Lower lobe of right lung (tissue), 2 donors: ENCODE measurements at regions not wholly inside any gene's neighbourhood (a gene's known extent, or its start where the extent isn't known, plus 50 kb on each side); places are given as distances from the start of the nearest gene placed in this dataset.

ENCODE experiments used
- ATAC-seq, 2 donors: fragments of 200-7000 bp; cut with Tn5 transposase; one replicate each; pipeline ENCODE4 v1.9.1; 2020 to 2022; ENCODE audit warnings: mild to moderate bottlenecking in 2 of 2, moderate library complexity in 2 of 2
- DNase-seq: peaks from one replicate; pipeline ENCODE4 v3.0.0-alpha.2; 2020
- H3K27ac ChIP-seq: fragments of 200-600 bp; one replicate; pipeline ENCODE4 v1.8.0; 2022
- H3K27me3 ChIP-seq: fragments of 200-600 bp; one replicate; pipeline ENCODE4 v1.8.0; 2022; ENCODE audit warnings: low read depth
- H3K36me3 ChIP-seq: fragments of 200-600 bp; one replicate; pipeline ENCODE4 v1.8.0; 2022; ENCODE audit warnings: mild to moderate bottlenecking
- H3K4me1 ChIP-seq: fragments of 200-600 bp; one replicate; pipeline ENCODE4 v1.8.0; 2022
- H3K4me3 ChIP-seq: fragments of 200-600 bp; one replicate; pipeline ENCODE4 v1.8.0; 2022; ENCODE audit warnings: mild to moderate bottlenecking
- H3K9me3 ChIP-seq: fragments of 200-600 bp; one replicate; pipeline ENCODE4 v1.8.0; 2022
- intact Hi-C: fragments of 100-400 bp; cut with DNase I; formaldehyde crosslinking; loops from one replicate; pipeline ENCODE4 v1.11.0; 2022
- TF ChIP-seq, protein P1 (sequence below): fragments of 200-600 bp; IDR thresholded peaks from one replicate; pipeline ENCODE4 v1.8.0; 2022; ENCODE audit warnings: antibody characterized with exemption, mild to moderate bottlenecking
- donor health status: DM: no; HTN: yes; CAD: no; lungs with severe emphysema.

DNA sequence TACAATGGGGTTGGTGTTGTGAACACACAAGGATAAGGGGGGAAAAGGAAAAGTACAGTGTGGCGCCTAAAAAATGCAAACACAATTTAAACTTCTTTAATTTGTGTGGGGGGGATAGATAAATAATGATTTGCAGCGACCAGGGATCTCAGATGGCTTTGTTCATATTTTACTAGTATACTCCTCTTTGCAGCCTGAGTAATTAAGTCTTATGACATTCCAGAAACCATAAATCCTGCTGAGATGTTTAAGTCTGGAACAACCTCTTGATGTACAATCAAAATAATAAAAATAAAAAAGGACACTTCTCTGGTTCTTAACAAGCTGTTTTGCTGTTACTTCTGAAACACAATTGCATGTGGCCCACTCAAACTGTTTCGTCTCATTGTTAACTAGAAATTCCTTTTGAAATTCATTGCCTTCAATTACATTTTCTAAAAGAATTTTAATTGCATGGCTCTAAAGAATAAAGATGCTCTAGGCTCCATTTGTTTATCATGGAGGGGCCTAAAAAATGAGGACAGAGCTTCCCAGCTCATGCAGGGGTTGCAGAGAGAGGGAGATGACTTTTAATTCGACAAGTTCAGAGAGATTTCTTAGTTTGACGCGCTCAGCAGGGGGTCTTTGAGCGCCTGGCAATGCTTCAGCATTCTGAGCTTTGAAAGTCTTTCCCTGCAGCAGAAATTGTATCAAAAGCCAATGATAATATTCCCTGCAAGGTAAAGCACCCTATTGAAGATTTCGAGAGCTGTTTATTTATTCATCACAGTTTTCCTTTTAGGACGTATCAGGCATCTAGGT, 892.4 kb upstream of the TENM3 start:
- Histone ChIP-seq H3K9me3 (no peaks in the 10 kb centered on the region), H3K27ac (no peak overlapping the region), H3K4me3 (no peak overlapping the region), H3K27me3 (no peaks in the 10 kb centered on the region), H3K4me1 (no peaks in the 10 kb centered on the region), H3K36me3 (no peaks in the 10 kb centered on the region)
- no peak for DNase-seq
- TF ChIP-seq, protein P1, sequence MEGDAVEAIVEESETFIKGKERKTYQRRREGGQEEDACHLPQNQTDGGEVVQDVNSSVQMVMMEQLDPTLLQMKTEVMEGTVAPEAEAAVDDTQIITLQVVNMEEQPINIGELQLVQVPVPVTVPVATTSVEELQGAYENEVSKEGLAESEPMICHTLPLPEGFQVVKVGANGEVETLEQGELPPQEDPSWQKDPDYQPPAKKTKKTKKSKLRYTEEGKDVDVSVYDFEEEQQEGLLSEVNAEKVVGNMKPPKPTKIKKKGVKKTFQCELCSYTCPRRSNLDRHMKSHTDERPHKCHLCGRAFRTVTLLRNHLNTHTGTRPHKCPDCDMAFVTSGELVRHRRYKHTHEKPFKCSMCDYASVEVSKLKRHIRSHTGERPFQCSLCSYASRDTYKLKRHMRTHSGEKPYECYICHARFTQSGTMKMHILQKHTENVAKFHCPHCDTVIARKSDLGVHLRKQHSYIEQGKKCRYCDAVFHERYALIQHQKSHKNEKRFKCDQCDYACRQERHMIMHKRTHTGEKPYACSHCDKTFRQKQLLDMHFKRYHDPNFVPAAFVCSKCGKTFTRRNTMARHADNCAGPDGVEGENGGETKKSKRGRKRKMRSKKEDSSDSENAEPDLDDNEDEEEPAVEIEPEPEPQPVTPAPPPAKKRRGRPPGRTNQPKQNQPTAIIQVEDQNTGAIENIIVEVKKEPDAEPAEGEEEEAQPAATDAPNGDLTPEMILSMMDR = no peak
- ATAC-seq = no peak
- intact Hi-C loops = no loop called here

DNA sequence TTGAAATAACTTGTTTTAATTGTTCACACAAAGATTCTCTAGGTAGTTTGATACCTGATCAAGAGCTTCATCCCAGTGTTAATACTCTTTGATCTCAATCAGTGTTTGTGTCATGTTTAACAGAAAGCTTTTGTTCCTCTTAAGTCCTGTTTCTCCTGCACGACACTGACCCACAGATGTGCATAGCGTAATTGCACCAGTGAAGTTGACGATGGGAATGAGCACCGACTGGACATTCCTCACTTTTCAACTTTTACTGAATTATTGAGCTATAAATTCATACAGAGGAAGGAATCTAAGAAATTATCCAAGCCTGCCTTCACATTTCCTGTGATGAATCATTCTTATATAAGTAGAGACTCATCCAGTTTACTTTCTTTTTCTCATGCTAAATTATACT, 878.7 kb upstream of the TENM3 start:
- H3K9me3 ChIP-seq = no peaks in the 10 kb centered on the region
- TF ChIP-seq, protein P1 = no peak
- DNase-seq = no peak
- no peaks in the 10 kb centered on the region for H3K36me3 ChIP-seq
- no peak overlapping the region for H3K4me3 ChIP-seq
- H3K4me1 ChIP-seq = no peaks in the 10 kb centered on the region
- no peaks in the 10 kb centered on the region for H3K27me3 ChIP-seq
- ATAC-seq = no peak
- H3K27ac ChIP-seq = no peak overlapping the region
- intact Hi-C loops = no loop called here

DNA sequence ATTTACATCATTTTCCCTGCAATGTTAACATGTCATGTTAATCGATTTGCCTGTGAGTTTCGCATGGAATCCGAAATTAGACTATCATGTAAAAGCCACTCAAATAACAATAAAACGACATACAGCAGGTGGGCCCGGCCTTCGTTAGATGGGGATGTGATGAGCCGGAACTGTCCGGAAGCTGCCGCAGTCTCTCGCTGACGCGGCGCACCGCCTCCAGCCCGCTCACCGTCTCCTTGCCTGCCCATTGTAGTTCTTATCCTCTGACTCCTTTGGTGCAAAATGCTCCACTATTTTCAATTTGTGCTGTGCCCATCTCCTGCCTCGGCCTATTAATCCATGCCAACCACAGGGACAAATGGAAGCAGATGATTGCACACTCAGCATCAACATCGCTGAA, 877.5 kb upstream of the TENM3 start:
- Histone ChIP-seq H3K36me3 (no peaks in the 10 kb centered on the region), H3K27ac (no peak overlapping the region), H3K27me3 (no peaks in the 10 kb centered on the region), H3K9me3 (no peaks in the 10 kb centered on the region), H3K4me1 (no peaks in the 10 kb centered on the region), H3K4me3 (no peak overlapping the region)
- no peak for ATAC-seq
- TF ChIP-seq, protein P1 = no peak
- intact Hi-C loops = no loop called here
- no peak for DNase-seq

DNA sequence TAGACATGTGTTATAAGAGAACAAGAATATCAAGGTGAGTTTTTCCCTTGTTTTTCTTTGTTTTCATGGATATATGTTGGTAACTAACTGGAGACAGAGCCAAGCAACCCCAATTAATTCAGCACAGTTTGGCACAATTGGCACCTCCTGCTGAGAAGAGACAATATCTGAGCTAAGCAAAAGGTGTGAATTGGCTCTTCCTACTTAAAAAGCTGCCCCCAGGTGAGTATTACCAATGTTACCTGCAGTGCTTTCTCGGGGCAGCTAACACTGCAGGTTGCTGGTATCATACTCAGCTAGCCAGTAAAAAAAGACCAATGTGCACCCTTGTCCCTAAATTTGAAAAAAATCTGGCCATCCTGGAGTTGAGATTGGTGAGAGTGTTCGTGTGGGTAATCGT, 871.2 kb upstream of the TENM3 start:
- TF ChIP-seq, protein P1 = no peak
- Histone ChIP-seq H3K4me1 (no peaks in the 10 kb centered on the region), H3K4me3 (no peak overlapping the region), H3K36me3 (no peaks in the 10 kb centered on the region), H3K27me3 (no peaks in the 10 kb centered on the region), H3K27ac (no peak overlapping the region), H3K9me3 (no peaks in the 10 kb centered on the region)
- ATAC-seq (no peak), DNase-seq (no peak)
- intact Hi-C loops = no loop called here

DNA sequence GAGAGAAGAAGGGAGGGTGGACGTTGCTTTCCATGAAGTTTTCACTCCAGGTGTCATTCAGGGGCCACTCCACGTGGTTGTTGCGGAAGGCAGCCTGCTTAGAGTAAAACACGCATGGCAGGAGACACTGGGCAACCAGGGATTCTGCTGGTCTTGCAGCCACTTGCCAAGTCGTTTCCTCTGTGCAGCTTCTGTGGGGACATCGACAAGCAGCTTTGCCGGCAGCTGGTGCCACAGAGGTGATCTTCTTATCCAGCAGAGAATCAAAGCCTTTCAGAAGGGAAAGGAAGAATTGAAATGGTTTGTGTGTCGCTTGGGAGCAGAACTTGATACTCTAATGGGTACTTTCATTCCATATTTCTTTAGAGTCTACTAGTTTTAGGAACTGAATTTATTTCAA, 867.1 kb upstream of the TENM3 start:
- H3K9me3 ChIP-seq = no peaks in the 10 kb centered on the region
- H3K27ac ChIP-seq = no peak overlapping the region
- H3K36me3 ChIP-seq = no peaks in the 10 kb centered on the region
- intact Hi-C loops = no loop called here
- TF ChIP-seq, protein P1 = no peak
- H3K4me3 ChIP-seq = no peak overlapping the region
- no peaks in the 10 kb centered on the region for H3K4me1 ChIP-seq
- no peak for ATAC-seq
- H3K27me3 ChIP-seq = no peaks in the 10 kb centered on the region
- no peak for DNase-seq
